ENCODE measurements at regions not wholly inside any gene's neighbourhood (a gene's known extent, or its start where the extent isn't known, plus 50 kb on each side); places are given as distances from the start of the nearest gene placed in this dataset.

DNA sequence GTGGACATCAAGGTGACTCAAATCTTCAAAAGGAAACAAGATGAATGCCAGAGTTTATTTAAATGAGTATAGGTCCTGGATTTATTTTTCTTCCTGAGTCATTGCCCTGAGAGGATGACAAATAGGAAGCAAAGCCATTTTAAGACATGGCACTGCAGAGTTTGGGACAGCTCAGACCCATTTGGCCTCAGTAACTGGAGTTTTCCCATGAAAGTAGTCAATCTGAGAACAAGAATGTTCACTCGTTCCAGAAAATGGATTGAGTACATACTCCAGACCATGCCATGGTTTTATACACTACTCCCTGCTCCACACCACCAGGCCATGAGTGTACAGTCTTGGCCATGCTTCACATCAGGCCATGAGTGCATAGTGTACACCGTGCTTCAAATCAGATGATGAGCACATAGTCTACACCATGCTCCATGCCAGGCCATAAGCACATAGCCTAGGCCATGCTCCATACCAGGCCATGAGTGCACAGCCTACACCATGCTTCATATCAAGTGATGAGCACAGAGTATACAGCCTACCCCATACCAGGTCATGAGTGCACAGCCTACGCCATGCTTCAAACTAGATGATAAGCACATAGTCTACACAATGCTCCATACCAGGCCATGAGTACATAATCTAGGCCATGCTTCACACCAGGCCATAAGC lies 202.4 kb downstream of the FBXO15 start:
- TF ChIP-seq SNAI2 (CRISPR knock-in tag; IDR thresholded peaks at IDR 0.05), result no peak
- no peak for TF ChIP-seq ARNTL (CRISPR knock-in tag; IDR thresholded peaks at IDR 0.05; ENCODE audit: borderline replicate concordance, low read depth)
- TF ChIP-seq ESRRG (CRISPR knock-in tag; IDR thresholded peaks at IDR 0.05), result no peak
- TF ChIP-seq TCF4 (CRISPR knock-in tag; IDR thresholded peaks at IDR 0.05; ENCODE audit: borderline replicate concordance), result no peak
- TF ChIP-seq CSDC2 (CRISPR knock-in tag; IDR thresholded peaks at IDR 0.05), result no peak
- TF ChIP-seq ZC3H10 (CRISPR knock-in tag; IDR thresholded peaks at IDR 0.05), result no peak
- no peak for TF ChIP-seq PPARA (CRISPR knock-in tag; IDR thresholded peaks at IDR 0.05; ENCODE audit: borderline replicate concordance)
- TF ChIP-seq CREB5 (CRISPR knock-in tag; IDR thresholded peaks at IDR 0.05; ENCODE audit: low read depth), result no peak
- TF ChIP-seq, protein P1, sequence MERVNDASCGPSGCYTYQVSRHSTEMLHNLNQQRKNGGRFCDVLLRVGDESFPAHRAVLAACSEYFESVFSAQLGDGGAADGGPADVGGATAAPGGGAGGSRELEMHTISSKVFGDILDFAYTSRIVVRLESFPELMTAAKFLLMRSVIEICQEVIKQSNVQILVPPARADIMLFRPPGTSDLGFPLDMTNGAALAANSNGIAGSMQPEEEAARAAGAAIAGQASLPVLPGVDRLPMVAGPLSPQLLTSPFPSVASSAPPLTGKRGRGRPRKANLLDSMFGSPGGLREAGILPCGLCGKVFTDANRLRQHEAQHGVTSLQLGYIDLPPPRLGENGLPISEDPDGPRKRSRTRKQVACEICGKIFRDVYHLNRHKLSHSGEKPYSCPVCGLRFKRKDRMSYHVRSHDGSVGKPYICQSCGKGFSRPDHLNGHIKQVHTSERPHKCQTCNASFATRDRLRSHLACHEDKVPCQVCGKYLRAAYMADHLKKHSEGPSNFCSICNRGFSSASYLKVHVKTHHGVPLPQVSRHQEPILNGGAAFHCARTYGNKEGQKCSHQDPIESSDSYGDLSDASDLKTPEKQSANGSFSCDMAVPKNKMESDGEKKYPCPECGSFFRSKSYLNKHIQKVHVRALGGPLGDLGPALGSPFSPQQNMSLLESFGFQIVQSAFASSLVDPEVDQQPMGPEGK (CRISPR knock-in tag; IDR thresholded peaks at IDR 0.05; ENCODE audit: borderline replicate concordance), result no peak
- no peak for TF ChIP-seq POU6F1 (CRISPR knock-in tag; IDR thresholded peaks at IDR 0.05; ENCODE audit: borderline replicate concordance, low read depth)
- no peak for ATAC-seq

- ATAC-seq, result no peak
- no peak for TF ChIP-seq ZC3H10 (CRISPR knock-in tag; IDR thresholded peaks at IDR 0.05)
- no peak for TF ChIP-seq OSR1 (CRISPR knock-in tag; IDR thresholded peaks at IDR 0.05)
- TF ChIP-seq GLIS3 (CRISPR knock-in tag; IDR thresholded peaks at IDR 0.05), result no peak
- no peak for TF ChIP-seq POU6F1 (CRISPR knock-in tag; IDR thresholded peaks at IDR 0.05; ENCODE audit: borderline replicate concordance, low read depth)
- TF ChIP-seq CSDC2 (CRISPR knock-in tag; IDR thresholded peaks at IDR 0.05), result no peak
- no peak for TF ChIP-seq ZNF70 (CRISPR knock-in tag; IDR thresholded peaks at IDR 0.05)
- TF ChIP-seq ESRRG (CRISPR knock-in tag; IDR thresholded peaks at IDR 0.05), result no peak
- no peak for TF ChIP-seq TCF4 (CRISPR knock-in tag; IDR thresholded peaks at IDR 0.05; ENCODE audit: borderline replicate concordance)
- TF ChIP-seq TSHZ2 (CRISPR knock-in tag; IDR thresholded peaks at IDR 0.05), result no peak
These were observed 202.9 kb downstream of the FBXO15 start for GRCh38 chr18:73944715-73945114.

DNA sequence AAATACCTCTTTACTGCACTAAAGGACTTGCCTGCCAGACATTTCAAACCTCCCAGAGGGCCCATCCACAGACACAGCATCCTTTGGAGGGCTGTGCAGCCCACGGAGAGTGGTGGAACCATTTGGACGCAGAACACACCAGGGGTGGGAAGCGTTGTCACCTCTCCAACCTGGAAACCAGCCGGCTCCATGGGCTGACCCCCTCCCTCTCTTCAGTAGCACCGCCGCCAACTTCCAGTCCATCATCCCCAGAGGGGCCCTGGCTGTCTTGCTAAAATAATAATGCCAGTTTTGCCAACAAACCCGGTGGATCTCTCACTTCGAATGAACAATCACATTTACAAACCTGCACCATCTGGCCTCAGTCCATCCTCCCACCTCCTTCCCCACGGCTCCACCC lies 203.9 kb downstream of the FBXO15 start:
- ATAC-seq, result no peak
- TF ChIP-seq ESRRG (CRISPR knock-in tag; IDR thresholded peaks at IDR 0.05) (no peak), TSHZ2 (CRISPR knock-in tag; IDR thresholded peaks at IDR 0.05) (no peak), ISL1 (CRISPR knock-in tag; IDR thresholded peaks at IDR 0.05) (no peak), PPARA (CRISPR knock-in tag; IDR thresholded peaks at IDR 0.05; ENCODE audit: borderline replicate concordance) (no peak), ZNF8 (CRISPR knock-in tag; IDR thresholded peaks at IDR 0.05) (no peak), ARNTL (CRISPR knock-in tag; IDR thresholded peaks at IDR 0.05; ENCODE audit: borderline replicate concordance, low read depth) (no peak), CSDC2 (CRISPR knock-in tag; IDR thresholded peaks at IDR 0.05) (no peak), ZNF70 (CRISPR knock-in tag; IDR thresholded peaks at IDR 0.05) (no peak), TCF4 (CRISPR knock-in tag; IDR thresholded peaks at IDR 0.05; ENCODE audit: borderline replicate concordance) (no peak), ZC3H10 (CRISPR knock-in tag; IDR thresholded peaks at IDR 0.05) (no peak), TOX (CRISPR knock-in tag; IDR thresholded peaks at IDR 0.05; ENCODE audit: borderline replicate concordance) (no peak), RARB (CRISPR knock-in tag; IDR thresholded peaks at IDR 0.05) (no peak), OSR1 (CRISPR knock-in tag; IDR thresholded peaks at IDR 0.05) (no peak)
- TF ChIP-seq, protein P1 (CRISPR knock-in tag; IDR thresholded peaks at IDR 0.05; ENCODE audit: borderline replicate concordance), result no peak
- TF ChIP-seq, protein P2, sequence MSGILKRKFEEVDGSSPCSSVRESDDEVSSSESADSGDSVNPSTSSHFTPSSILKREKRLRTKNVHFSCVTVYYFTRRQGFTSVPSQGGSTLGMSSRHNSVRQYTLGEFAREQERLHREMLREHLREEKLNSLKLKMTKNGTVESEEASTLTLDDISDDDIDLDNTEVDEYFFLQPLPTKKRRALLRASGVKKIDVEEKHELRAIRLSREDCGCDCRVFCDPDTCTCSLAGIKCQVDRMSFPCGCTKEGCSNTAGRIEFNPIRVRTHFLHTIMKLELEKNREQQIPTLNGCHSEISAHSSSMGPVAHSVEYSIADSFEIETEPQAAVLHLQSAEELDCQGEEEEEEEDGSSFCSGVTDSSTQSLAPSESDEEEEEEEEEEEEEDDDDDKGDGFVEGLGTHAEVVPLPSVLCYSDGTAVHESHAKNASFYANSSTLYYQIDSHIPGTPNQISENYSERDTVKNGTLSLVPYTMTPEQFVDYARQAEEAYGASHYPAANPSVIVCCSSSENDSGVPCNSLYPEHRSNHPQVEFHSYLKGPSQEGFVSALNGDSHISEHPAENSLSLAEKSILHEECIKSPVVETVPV (CRISPR knock-in tag; IDR thresholded peaks at IDR 0.05), result no peak
